ENCODE measurements at regions not wholly inside any gene's neighbourhood (a gene's known extent, or its start where the extent isn't known, plus 50 kb on each side); places are given as distances from the start of the nearest gene placed in this dataset.

DNA sequence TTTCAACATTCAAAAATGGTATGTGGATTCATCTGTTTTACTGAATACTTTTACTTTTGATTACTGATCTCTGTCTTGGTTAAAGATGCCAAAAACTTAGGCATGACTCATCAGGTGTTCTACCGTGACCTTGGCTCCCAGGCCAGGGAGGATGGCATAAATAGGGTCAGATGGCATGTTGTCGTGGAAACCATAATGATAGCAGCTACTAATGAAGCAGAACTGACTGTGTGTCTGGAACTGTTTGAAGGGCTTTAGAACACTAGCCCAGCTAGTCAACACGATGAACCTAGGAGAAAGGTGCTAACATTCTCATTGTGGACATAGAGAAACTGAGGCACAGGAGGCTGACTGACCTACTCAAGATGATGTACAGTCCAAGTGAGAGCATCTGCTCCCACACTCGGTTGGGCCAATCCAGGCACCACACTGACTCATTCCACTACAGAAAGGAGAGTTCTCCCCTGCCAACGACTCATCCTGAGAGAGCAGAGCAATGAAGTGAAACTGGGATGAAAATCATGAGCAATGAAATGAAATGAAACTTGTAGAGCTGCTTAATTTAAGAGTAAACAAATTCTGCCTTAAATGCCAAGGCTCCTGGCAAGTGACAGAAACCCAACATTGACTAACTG is 116.0 kb downstream of the TENT4A start:
- 62% methylated on average over 3 of the region's 5 CpGs; no CpG with 5 or more reads in 1 of the 2 experiments for WGBS, 2 experiments (ENCODE audit: extremely low coverage in 2 of 2, insufficient read length in 1 of 2)
- H3K79me1 ChIP-seq (ENCODE audit: low read depth in 1 of 2, low read length in 2 of 2): no peaks in the 10 kb centered on the region
- no peak overlapping the region for H3K4me2 ChIP-seq (ENCODE audit: low read depth, low read length)
- no peak overlapping the region for H2BK15ac ChIP-seq (ENCODE audit: low read depth, low read length)
- H2BK120ac ChIP-seq (ENCODE audit: low read depth, low read length): no peak overlapping the region
- no peak overlapping the region for H3K23ac ChIP-seq (ENCODE audit: low read depth, low read length)
- H2BK5ac ChIP-seq (ENCODE audit: low read depth, low read length, poor library complexity, severe bottlenecking): no peak overlapping the region
- H3K56ac ChIP-seq (ENCODE audit: extremely low read depth, insufficient read depth, low read length): no peak overlapping the region
- TF ChIP-seq, protein P1, sequence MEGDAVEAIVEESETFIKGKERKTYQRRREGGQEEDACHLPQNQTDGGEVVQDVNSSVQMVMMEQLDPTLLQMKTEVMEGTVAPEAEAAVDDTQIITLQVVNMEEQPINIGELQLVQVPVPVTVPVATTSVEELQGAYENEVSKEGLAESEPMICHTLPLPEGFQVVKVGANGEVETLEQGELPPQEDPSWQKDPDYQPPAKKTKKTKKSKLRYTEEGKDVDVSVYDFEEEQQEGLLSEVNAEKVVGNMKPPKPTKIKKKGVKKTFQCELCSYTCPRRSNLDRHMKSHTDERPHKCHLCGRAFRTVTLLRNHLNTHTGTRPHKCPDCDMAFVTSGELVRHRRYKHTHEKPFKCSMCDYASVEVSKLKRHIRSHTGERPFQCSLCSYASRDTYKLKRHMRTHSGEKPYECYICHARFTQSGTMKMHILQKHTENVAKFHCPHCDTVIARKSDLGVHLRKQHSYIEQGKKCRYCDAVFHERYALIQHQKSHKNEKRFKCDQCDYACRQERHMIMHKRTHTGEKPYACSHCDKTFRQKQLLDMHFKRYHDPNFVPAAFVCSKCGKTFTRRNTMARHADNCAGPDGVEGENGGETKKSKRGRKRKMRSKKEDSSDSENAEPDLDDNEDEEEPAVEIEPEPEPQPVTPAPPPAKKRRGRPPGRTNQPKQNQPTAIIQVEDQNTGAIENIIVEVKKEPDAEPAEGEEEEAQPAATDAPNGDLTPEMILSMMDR (conservative IDR thresholded peaks at IDR 0.05; ENCODE audit: low read depth, low read length): no peak
- TF ChIP-seq RFX5 (IDR thresholded peaks at IDR 0.05; ENCODE audit: low read depth, low read length): no peak
- H2AFZ ChIP-seq (replicated peaks; ENCODE audit: low read length, poor library complexity): no peak overlapping the region
- H2AK9ac ChIP-seq (replicated peaks; ENCODE audit: low read depth, low read length, poor library complexity): no peak overlapping the region
- intact Hi-C loops (cut with micrococcal nuclease): no loop called here
- H4K5ac ChIP-seq (ENCODE audit: low read depth, low read length): no peak overlapping the region
- H3K9me3 ChIP-seq (ENCODE audit: control insufficient read depth, insufficient read depth, low read length): peaks cover 14% of the 10 kb centered on the region; the same call in 1 of the 2 replicates
- no peak overlapping the region for H3K27ac ChIP-seq (ENCODE audit: insufficient read depth, low read length)
- dilution Hi-C loops (cut with HindIII; ENCODE audit: low sequenced_read_pairs, unreplicated experiment): no loop called here
- no TSS peak for BruUV-seq (replicated peaks)
- ChIA-PET CTCF (no interaction called here), POLR2A (ENCODE audit: unreplicated experiment) (no interaction called here)
- H4K8ac ChIP-seq (ENCODE audit: low read depth in 2 of 2, low read length in 2 of 2): no peak overlapping the region
- H4K91ac ChIP-seq (ENCODE audit: insufficient read depth, low read depth, low read length): no peak overlapping the region
- no peak overlapping the region for H3K4me3 ChIP-seq (ENCODE audit: insufficient read depth, low read depth, low read length)
- ATAC-seq (ENCODE audit: low read depth): no peak
- no peaks in the 10 kb centered on the region for H3K4me1 ChIP-seq (ENCODE audit: control insufficient read depth, insufficient read depth, low read length)
- no peaks in the 10 kb centered on the region for H3K27me3 ChIP-seq (ENCODE audit: control insufficient read depth, insufficient read depth, low read length)
- H2AK5ac ChIP-seq (ENCODE audit: low read depth, low read length): no peak overlapping the region
- H3K18ac ChIP-seq (ENCODE audit: low read depth, low read length): no peak overlapping the region
- no peaks in the 10 kb centered on the region for H3K36me3 ChIP-seq (ENCODE audit: control insufficient read depth, insufficient read depth, low read length)
- H4K20me1 ChIP-seq (ENCODE audit: insufficient read depth, low read length): no peaks in the 10 kb centered on the region
- no peak overlapping the region for H3K9ac ChIP-seq (ENCODE audit: low read depth, low read length)
- no peaks in the 10 kb centered on the region for H3K9me1 ChIP-seq (ENCODE audit: insufficient read depth, low read length)
- DNase-seq: no peak
- in situ Hi-C loops (cut with MboI; ENCODE audit: low sequenced_read_pairs): no loop called here
- no peak overlapping the region for H2BK20ac ChIP-seq (ENCODE audit: low read depth, low read length)
- no peak overlapping the region for H3K4ac ChIP-seq (ENCODE audit: low read depth, low read length)
- no peak overlapping the region for H3K14ac ChIP-seq (replicated peaks; ENCODE audit: low read depth, low read length)

Measured in IMR-90 (cell line).